ENCODE measurements at regions not wholly inside any gene's neighbourhood (a gene's known extent, or its start where the extent isn't known, plus 50 kb on each side); places are given as distances from the start of the nearest gene placed in this dataset.

- WGBS, result 79% methylated on average over 8 of the region's 8 CpGs
- H3K36me3 ChIP-seq, result no peaks in the 10 kb centered on the region
- TF ChIP-seq POLR2A (IDR thresholded peaks at IDR 0.05; ENCODE audit: low read depth) (no peak), EP300 (IDR thresholded peaks at IDR 0.05) (no peak), POLR2AphosphoS5 (IDR thresholded peaks at IDR 0.05) (no peak)
- H3K27me3 ChIP-seq, result no peaks in the 10 kb centered on the region
- intact Hi-C loops (cut with DNase I), result no loop called here
- no peaks in the 10 kb centered on the region for H3K9me3 ChIP-seq
- no peak overlapping the region for H3K4me3 ChIP-seq
- DNase-seq (ENCODE audit: extremely low spot score), result no peak
- no peak overlapping the region for H3K27ac ChIP-seq (replicated peaks in 1 of 4)
- no peaks in the 10 kb centered on the region for H3K4me1 ChIP-seq
Observed at GRCh38 chr12:92619730-92620684, 82.8 kb upstream of the PLEKHG7 start.

GRCh38 chr12:92619026-92619425, 83.8 kb upstream of the PLEKHG7 start:
- Histone ChIP-seq H3K4me3 (no peak overlapping the region), H3K27me3 (no peaks in the 10 kb centered on the region), H3K27ac (replicated peaks in 1 of 4) (no peak overlapping the region), H3K36me3 (no peaks in the 10 kb centered on the region), H3K4me1 (no peaks in the 10 kb centered on the region), H3K9me3 (no peaks in the 10 kb centered on the region)
- WGBS, result 97% methylated on average over 2 of the region's 2 CpGs
- no peak for TF ChIP-seq CTCF (IDR thresholded peaks at IDR 0.05)
- no peak for TF ChIP-seq POLR2A (IDR thresholded peaks at IDR 0.05; ENCODE audit: low read depth)
- no peak for TF ChIP-seq EP300 (IDR thresholded peaks at IDR 0.05)
- no peak for TF ChIP-seq POLR2AphosphoS5 (IDR thresholded peaks at IDR 0.05)
- DNase-seq (ENCODE audit: extremely low spot score), result no peak
- intact Hi-C loops (cut with DNase I), result no loop called here

GRCh38 chr12:92615703-92616102, 87.1 kb upstream of the PLEKHG7 start:
- WGBS, result 90% methylated on average over 2 of the region's 2 CpGs
- intact Hi-C loops (cut with DNase I), result no loop called here

GRCh38 chr12:92615086-92615485, 87.7 kb upstream of the PLEKHG7 start:
- intact Hi-C loops (cut with DNase I), result no loop called here
- TF ChIP-seq EP300 (IDR thresholded peaks at IDR 0.05), result no peak
- TF ChIP-seq POLR2A (IDR thresholded peaks at IDR 0.05; ENCODE audit: low read depth), result no peak
- no peak for TF ChIP-seq CTCF (IDR thresholded peaks at IDR 0.05)
- no peak for TF ChIP-seq POLR2AphosphoS5 (IDR thresholded peaks at IDR 0.05)
- Histone ChIP-seq H3K4me3 (no peak overlapping the region), H3K27me3 (no peaks in the 10 kb centered on the region), H3K36me3 (no peaks in the 10 kb centered on the region), H3K4me1 (no peaks in the 10 kb centered on the region), H3K9me3 (no peaks in the 10 kb centered on the region), H3K27ac (replicated peaks in 1 of 4) (no peak overlapping the region)
- DNase-seq (ENCODE audit: extremely low spot score), result no peak

More at GRCh38 chr12:92615703-92616102, 87.1 kb upstream of the PLEKHG7 start:
- H3K4me1 ChIP-seq, result no peaks in the 10 kb centered on the region
- TF ChIP-seq POLR2AphosphoS5 (IDR thresholded peaks at IDR 0.05), result no peak
- TF ChIP-seq EP300 (IDR thresholded peaks at IDR 0.05), result no peak
- TF ChIP-seq POLR2A (IDR thresholded peaks at IDR 0.05; ENCODE audit: low read depth), result no peak
- TF ChIP-seq CTCF (IDR thresholded peaks at IDR 0.05), result no peak
- DNase-seq (ENCODE audit: extremely low spot score), result no peak
- no peaks in the 10 kb centered on the region for H3K9me3 ChIP-seq
- H3K36me3 ChIP-seq, result no peaks in the 10 kb centered on the region
- H3K4me3 ChIP-seq, result no peak overlapping the region
- H3K27ac ChIP-seq (replicated peaks in 1 of 4), result no peak overlapping the region
- no peaks in the 10 kb centered on the region for H3K27me3 ChIP-seq

GRCh38 chr12:92614502-92614901, 88.3 kb upstream of the PLEKHG7 start:
- Histone ChIP-seq H3K27me3 (no peaks in the 10 kb centered on the region), H3K4me3 (no peak overlapping the region), H3K36me3 (no peaks in the 10 kb centered on the region), H3K27ac (replicated peaks in 1 of 4) (no peak overlapping the region), H3K9me3 (no peaks in the 10 kb centered on the region), H3K4me1 (no peaks in the 10 kb centered on the region)
- intact Hi-C loops (cut with DNase I), result no loop called here
- WGBS, result 93% methylated on average over 4 of the region's 4 CpGs
- TF ChIP-seq EP300 (IDR thresholded peaks at IDR 0.05) (no peak), POLR2AphosphoS5 (IDR thresholded peaks at IDR 0.05) (no peak), CTCF (IDR thresholded peaks at IDR 0.05) (no peak), POLR2A (IDR thresholded peaks at IDR 0.05; ENCODE audit: low read depth) (no peak)
- DNase-seq (ENCODE audit: extremely low spot score), result no peak
